ENCODE measurements at regions not wholly inside any gene's neighbourhood (a gene's known extent, or its start where the extent isn't known, plus 50 kb on each side); places are given as distances from the start of the nearest gene placed in this dataset.
A peak's percentile ranks its signal among the peaks of the same experiment; 100 is the strongest.
"Not testable (repeated sequence)": the region's sequence is repeated elsewhere in the genome, so short reads cannot be mapped to it uniquely, and the experiment has no call there.

GRCh38 chr21:13303763-13304162 lies 305.8 kb upstream of the POTED start:
- not testable (repeated sequence) for DNase-seq

- DNase-seq: not testable (repeated sequence)
These were observed 304.7 kb upstream of the POTED start for GRCh38 chr21:13304901-13305300.

- DNase-seq: not testable (repeated sequence)
These were observed 299.5 kb upstream of the POTED start for GRCh38 chr21:13310120-13310519.

GRCh38 chr21:13310570-13311524 lies 298.7 kb upstream of the POTED start:
- not testable (repeated sequence) for DNase-seq

- DNase-seq: not testable (repeated sequence)
These were observed 290.9 kb upstream of the POTED start for GRCh38 chr21:13318718-13319117.

GRCh38 chr21:13321919-13322318 lies 287.7 kb upstream of the POTED start:
- DNase-seq: not testable (repeated sequence)

GRCh38 chr21:13340670-13341234 lies 268.8 kb upstream of the POTED start:
- not testable (repeated sequence) for DNase-seq

GRCh38 chr21:13351521-13351920 lies 258.1 kb upstream of the POTED start:
- DNase-seq: peak in 1 of 56 donors; percentile 1

- DNase-seq: not testable (repeated sequence)
These were observed 249.4 kb upstream of the POTED start for GRCh38 chr21:13360175-13360574.

- no peak for DNase-seq
These were observed 241.4 kb upstream of the POTED start for GRCh38 chr21:13368200-13368599.

GRCh38 chr21:13372721-13373120 lies 236.9 kb upstream of the POTED start:
- DNase-seq: not testable (repeated sequence)

GRCh38 chr21:13378943-13379342 lies 230.6 kb upstream of the POTED start:
- not testable (repeated sequence) for DNase-seq

- DNase-seq: not testable (repeated sequence)
These were observed 230.0 kb upstream of the POTED start for GRCh38 chr21:13379566-13379965.

GRCh38 chr21:13380561-13380960 lies 229.0 kb upstream of the POTED start:
- not testable (repeated sequence) for DNase-seq

- not testable (repeated sequence) for DNase-seq
These were observed 225.4 kb upstream of the POTED start for GRCh38 chr21:13384143-13384542.

GRCh38 chr21:13409184-13409583 lies 200.4 kb upstream of the POTED start:
- not testable (repeated sequence) for DNase-seq

- DNase-seq: not testable (repeated sequence)
These were observed 173.7 kb upstream of the POTED start for GRCh38 chr21:13435863-13436262.

- DNase-seq: not testable (repeated sequence)
These were observed 161.8 kb upstream of the POTED start for GRCh38 chr21:13447767-13448166.

GRCh38 chr21:13463562-13463961 lies 146.0 kb upstream of the POTED start:
- not testable (repeated sequence) for DNase-seq

Data from amygdala (tissue), 56 donors.